NB4 (cell line): ENCODE measurements at regions not wholly inside any gene's neighbourhood (a gene's known extent, or its start where the extent isn't known, plus 50 kb on each side); places are given as distances from the start of the nearest gene placed in this dataset.

Source experiments
- MYC ChIP-seq: IDR thresholded peaks from 2 replicates; pipeline ENCODE4 v1.6.1; 2011; ENCODE audit warnings: low read depth, low read length
- POLR2A ChIP-seq: IDR thresholded peaks from 2 replicates; pipeline ENCODE4 v1.6.1; 2011; ENCODE audit warnings: mild to moderate bottlenecking; ENCODE audit not compliant: insufficient read length; ENCODE audit errors: extremely low read depth
- TF ChIP-seq, protein P1 (sequence below): IDR thresholded peaks from one replicate; pipeline ENCODE4 v1.5.1; 2012; ENCODE audit warnings: low read depth, low read length

DNA sequence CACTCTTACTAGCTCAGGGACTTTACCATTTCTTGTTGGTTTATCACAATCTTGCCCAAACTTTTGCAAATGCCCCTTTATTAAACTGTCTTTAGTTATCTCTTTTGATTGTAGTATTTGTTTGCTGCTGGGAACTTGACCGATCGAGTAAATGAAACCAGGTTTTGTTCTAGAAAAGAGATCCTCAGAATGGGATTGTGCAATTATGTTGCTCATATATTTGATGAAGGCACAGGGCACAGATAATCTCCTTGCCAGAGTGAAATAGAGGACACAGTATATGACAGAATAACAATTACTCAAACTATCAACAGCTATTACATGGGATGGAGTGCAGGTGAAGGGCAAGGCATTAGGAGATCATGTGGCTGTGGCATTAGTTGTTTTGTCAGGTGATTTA lies 216.6 kb upstream of the RASGRP1 start:
- TF ChIP-seq, protein P1, sequence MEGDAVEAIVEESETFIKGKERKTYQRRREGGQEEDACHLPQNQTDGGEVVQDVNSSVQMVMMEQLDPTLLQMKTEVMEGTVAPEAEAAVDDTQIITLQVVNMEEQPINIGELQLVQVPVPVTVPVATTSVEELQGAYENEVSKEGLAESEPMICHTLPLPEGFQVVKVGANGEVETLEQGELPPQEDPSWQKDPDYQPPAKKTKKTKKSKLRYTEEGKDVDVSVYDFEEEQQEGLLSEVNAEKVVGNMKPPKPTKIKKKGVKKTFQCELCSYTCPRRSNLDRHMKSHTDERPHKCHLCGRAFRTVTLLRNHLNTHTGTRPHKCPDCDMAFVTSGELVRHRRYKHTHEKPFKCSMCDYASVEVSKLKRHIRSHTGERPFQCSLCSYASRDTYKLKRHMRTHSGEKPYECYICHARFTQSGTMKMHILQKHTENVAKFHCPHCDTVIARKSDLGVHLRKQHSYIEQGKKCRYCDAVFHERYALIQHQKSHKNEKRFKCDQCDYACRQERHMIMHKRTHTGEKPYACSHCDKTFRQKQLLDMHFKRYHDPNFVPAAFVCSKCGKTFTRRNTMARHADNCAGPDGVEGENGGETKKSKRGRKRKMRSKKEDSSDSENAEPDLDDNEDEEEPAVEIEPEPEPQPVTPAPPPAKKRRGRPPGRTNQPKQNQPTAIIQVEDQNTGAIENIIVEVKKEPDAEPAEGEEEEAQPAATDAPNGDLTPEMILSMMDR: no peak
- TF ChIP-seq POLR2A (no peak), MYC (no peak)
